Breast epithelium (tissue), 3 donors: ENCODE measurements at regions not wholly inside any gene's neighbourhood (a gene's known extent, or its start where the extent isn't known, plus 50 kb on each side); places are given as distances from the start of the nearest gene placed in this dataset.

Experiments
- CTCF ChIP-seq, 3 donors: fragments of 450-650 bp; IDR thresholded peaks; one replicate each; pipeline ENCODE4 v1.5.1; 2016 to 2017; ENCODE audit warnings: antibody characterized with exemption in 3 of 3, mild to moderate bottlenecking in 3 of 3, moderate library complexity in 3 of 3
- POLR2A ChIP-seq: fragments of 450-650 bp; IDR thresholded peaks from one replicate; pipeline ENCODE4 v1.6.1; 2016; ENCODE audit warnings: antibody characterized with exemption, mild to moderate bottlenecking, moderate library complexity
- POLR2AphosphoS5 ChIP-seq, 3 donors: sonication (generic); formaldehyde crosslinking; IDR thresholded peaks; one replicate each; pipeline ENCODE4 v1.6.1; 2017; ENCODE audit warnings: antibody characterized with exemption in 3 of 3

DNA sequence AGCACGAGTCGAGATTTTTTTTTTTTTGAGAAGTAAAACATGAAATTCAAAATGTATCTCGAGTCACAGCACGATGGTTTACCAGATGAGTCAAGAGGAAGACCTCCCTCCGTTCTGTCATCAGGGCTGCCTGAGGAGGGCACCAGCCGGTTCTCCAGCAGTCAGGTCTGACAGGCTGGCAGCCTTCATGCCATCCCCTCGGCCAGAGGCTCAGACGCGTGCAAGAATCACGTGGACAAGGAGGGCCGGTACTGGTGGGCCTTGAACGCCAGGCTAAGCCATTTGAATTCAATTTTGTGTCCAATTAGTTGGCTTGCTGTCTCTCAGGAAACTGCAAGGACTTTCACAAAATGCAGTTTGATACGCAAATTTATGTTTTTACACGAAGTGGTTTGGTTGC, 1412.2 kb downstream of the BRD1 start:
- no peak for TF ChIP-seq CTCF (IDR thresholded peaks at IDR 0.05)
- no peak for TF ChIP-seq POLR2AphosphoS5 (IDR thresholded peaks at IDR 0.05)
- no peak for TF ChIP-seq POLR2A
